HEK293T (cell line): ENCODE measurements at regions not wholly inside any gene's neighbourhood (a gene's known extent, or its start where the extent isn't known, plus 50 kb on each side); places are given as distances from the start of the nearest gene placed in this dataset.

Experiments used
- BHLHE40 ChIP-seq: fragments of 450-650 bp; IDR thresholded peaks from 2 replicates; pipeline ENCODE4 v1.6.1; 2016; ENCODE audit warnings: mild to moderate bottlenecking, moderate library complexity, borderline replicate concordance
- CTBP1 ChIP-seq: fragments of 450-650 bp; IDR thresholded peaks from 2 replicates; pipeline ENCODE4 v1.6.1; 2016; ENCODE audit warnings: borderline replicate concordance
- FOXM1 ChIP-seq: fragments of 450-650 bp; IDR thresholded peaks from 2 replicates; pipeline ENCODE4 v1.6.1; 2017; ENCODE audit warnings: mild to moderate bottlenecking, borderline replicate concordance
- HDGF ChIP-seq: fragments of 450-650 bp; IDR thresholded peaks from 2 replicates; pipeline ENCODE4 v1.6.1; 2017; ENCODE audit warnings: antibody characterized with exemption, borderline replicate concordance
- LEF1 ChIP-seq: fragments of 450-650 bp; IDR thresholded peaks from 2 replicates; pipeline ENCODE4 v1.6.1; 2017; ENCODE audit warnings: mild to moderate bottlenecking, borderline replicate concordance
- SP1 ChIP-seq: fragments of 450-650 bp; IDR thresholded peaks from 2 replicates; pipeline ENCODE4 v1.6.1; 2017
- TARDBP ChIP-seq: fragments of 450-650 bp; IDR thresholded peaks from 2 replicates; pipeline ENCODE4 v1.6.1; 2016
- ZNF384 ChIP-seq: fragments of 450-650 bp; IDR thresholded peaks from 2 replicates; pipeline ENCODE4 v1.6.1; 2016

DNA sequence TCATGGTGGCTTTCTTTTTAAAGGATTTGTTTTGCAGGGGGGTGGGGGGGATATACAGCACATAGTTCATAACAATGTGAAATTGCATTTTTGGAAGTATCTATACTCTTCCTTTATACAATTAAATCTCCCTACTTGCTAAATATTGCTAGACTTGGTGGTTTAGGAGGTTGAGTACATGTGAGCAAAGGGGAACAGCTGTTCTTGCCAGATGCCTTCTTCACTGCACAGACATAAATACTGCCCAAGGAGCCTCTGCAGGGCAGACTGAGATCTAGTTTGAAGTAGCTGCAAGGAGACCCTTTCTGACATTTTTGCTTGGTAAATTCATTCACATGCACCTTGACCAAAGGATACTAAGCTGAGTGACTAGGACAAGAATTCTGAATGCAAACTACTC lies 228.6 kb upstream of the IL12A start:
- TF ChIP-seq FOXM1: no peak
- TF ChIP-seq SP1: no peak
- TF ChIP-seq LEF1: no peak
- no peak for TF ChIP-seq BHLHE40
- TF ChIP-seq ZNF384: no peak
- no peak for TF ChIP-seq HDGF
- TF ChIP-seq TARDBP: no peak
- no peak for TF ChIP-seq CTBP1
